Spinal cord (tissue), 9 donors: ENCODE measurements at regions not wholly inside any gene's neighbourhood (a gene's known extent, or its start where the extent isn't known, plus 50 kb on each side); places are given as distances from the start of the nearest gene placed in this dataset.

Source experiments
- DNase-seq, 6 donors: peaks; one replicate each; pipeline versions ENCODE4 v3.0.0 to v3.0.0-alpha.2; 2013 to 2015; ENCODE audit warnings: low spot score in 6 of 6, low read depth in 4 of 6
- H3K27ac ChIP-seq: one replicate; pipeline ENCODE4 v1.5.1; 2013; ENCODE audit warnings: low read depth, low read length, control low read depth
- H3K27me3 ChIP-seq: one replicate; pipeline ENCODE4 v1.6.1; 2013; ENCODE audit warnings: low read length; ENCODE audit not compliant: control insufficient read depth, insufficient read depth
- H3K36me3 ChIP-seq: one replicate; pipeline ENCODE4 v1.6.1; 2013; ENCODE audit warnings: low read length; ENCODE audit not compliant: control insufficient read depth, insufficient read depth
- H3K4me1 ChIP-seq: one replicate; pipeline ENCODE4 v1.6.1; 2013; ENCODE audit warnings: low read length; ENCODE audit not compliant: control insufficient read depth, insufficient read depth
- H3K4me3 ChIP-seq: one replicate; pipeline ENCODE4 v1.5.1; 2013; ENCODE audit warnings: low read depth, low read length, control low read depth
- H3K9me3 ChIP-seq: one replicate; pipeline ENCODE4 v1.6.1; 2013; ENCODE audit warnings: low read length; ENCODE audit not compliant: control insufficient read depth, insufficient read depth
- WGBS: methylation state at CpG from one replicate; pipeline ENCODE4 v1.1.5; 2013; ENCODE audit warnings: missing lambda C conversion rate; ENCODE audit not compliant: insufficient coverage; 5-methylcytosine and 5-hydroxymethylcytosine counted together
- donor health status: healthy.

- no CpG with 5 or more reads among the region's 2 CpGs for WGBS
- Histone ChIP-seq H3K4me3 (no peak overlapping the region), H3K36me3 (no peaks in the 10 kb centered on the region), H3K27ac (no peak overlapping the region), H3K4me1 (no peaks in the 10 kb centered on the region), H3K9me3 (no peaks in the 10 kb centered on the region), H3K27me3 (no peaks in the 10 kb centered on the region)
- DNase-seq: no peak
Measured at GRCh38 chr2:126480033-126480432, 175.9 kb upstream of the GYPC start.

- no peak overlapping the region for H3K27ac ChIP-seq
- no peaks in the 10 kb centered on the region for H3K27me3 ChIP-seq
- DNase-seq: no peak
- H3K4me3 ChIP-seq: no peak overlapping the region
- H3K4me1 ChIP-seq: no peaks in the 10 kb centered on the region
- WGBS: 92% methylated on average over 16 of the region's 19 CpGs
- no peaks in the 10 kb centered on the region for H3K36me3 ChIP-seq
- H3K9me3 ChIP-seq: no peaks in the 10 kb centered on the region
Measured at GRCh38 chr2:126482582-126483464, 173.1 kb upstream of the GYPC start.

GRCh38 chr2:126494593-126494992, 161.4 kb upstream of the GYPC start:
- no peak for DNase-seq
- Histone ChIP-seq H3K36me3 (no peaks in the 10 kb centered on the region), H3K27me3 (no peaks in the 10 kb centered on the region), H3K4me3 (no peak overlapping the region), H3K9me3 (peaks cover 1% of the 10 kb centered on the region), H3K27ac (no peak overlapping the region), H3K4me1 (no peaks in the 10 kb centered on the region)

DNA sequence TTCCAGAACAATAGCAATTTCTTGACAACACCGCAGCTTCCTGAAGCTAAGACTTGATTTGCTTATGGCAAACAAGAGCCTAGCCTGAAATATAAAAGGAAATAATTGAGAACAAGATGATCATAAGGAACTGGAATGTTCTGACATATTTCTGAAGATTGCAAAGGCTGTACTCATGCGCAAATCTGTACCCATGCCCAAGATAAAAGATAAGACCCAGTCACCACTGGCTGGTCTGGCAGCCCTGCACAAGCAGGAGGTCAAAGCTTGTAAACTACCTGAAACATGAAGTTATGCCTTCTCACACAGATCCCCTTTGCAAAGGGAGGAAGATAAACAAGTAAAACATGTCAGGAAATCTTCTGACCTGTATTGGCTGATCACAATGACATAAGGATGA, 160.8 kb upstream of the GYPC start:
- no peaks in the 10 kb centered on the region for H3K4me1 ChIP-seq
- no peak overlapping the region for H3K27ac ChIP-seq
- H3K4me3 ChIP-seq: no peak overlapping the region
- no peaks in the 10 kb centered on the region for H3K36me3 ChIP-seq
- peaks cover 1% of the 10 kb centered on the region for H3K9me3 ChIP-seq
- DNase-seq: no peak
- no peaks in the 10 kb centered on the region for H3K27me3 ChIP-seq
- 100% methylated on average over 1 of the region's 2 CpGs for WGBS

GRCh38 chr2:126496493-126496892, 159.5 kb upstream of the GYPC start:
- DNase-seq: no peak
- H3K9me3 ChIP-seq: peaks cover 1% of the 10 kb centered on the region
- no peak overlapping the region for H3K27ac ChIP-seq
- H3K36me3 ChIP-seq: no peaks in the 10 kb centered on the region
- H3K27me3 ChIP-seq: no peaks in the 10 kb centered on the region
- 93% methylated on average over 4 of the region's 5 CpGs for WGBS
- H3K4me3 ChIP-seq: no peak overlapping the region
- no peaks in the 10 kb centered on the region for H3K4me1 ChIP-seq

GRCh38 chr2:126503476-126503875, 152.5 kb upstream of the GYPC start:
- Histone ChIP-seq H3K9me3 (no peaks in the 10 kb centered on the region), H3K4me3 (no peak overlapping the region), H3K27ac (no peak overlapping the region), H3K36me3 (no peaks in the 10 kb centered on the region), H3K4me1 (no peaks in the 10 kb centered on the region), H3K27me3 (no peaks in the 10 kb centered on the region)
- no CpG with 5 or more reads among the region's 3 CpGs for WGBS
- no peak for DNase-seq

GRCh38 chr2:126504949-126505348, 151.0 kb upstream of the GYPC start:
- no peak for DNase-seq
- H3K27ac ChIP-seq: no peak overlapping the region
- no peaks in the 10 kb centered on the region for H3K4me1 ChIP-seq
- H3K27me3 ChIP-seq: no peaks in the 10 kb centered on the region
- no peaks in the 10 kb centered on the region for H3K9me3 ChIP-seq
- no peak overlapping the region for H3K4me3 ChIP-seq
- no CpG with 5 or more reads among the region's 1 CpG for WGBS
- H3K36me3 ChIP-seq: no peaks in the 10 kb centered on the region

GRCh38 chr2:126506786-126507185, 149.2 kb upstream of the GYPC start:
- Histone ChIP-seq H3K4me3 (no peak overlapping the region), H3K27me3 (no peaks in the 10 kb centered on the region), H3K9me3 (no peaks in the 10 kb centered on the region), H3K4me1 (no peaks in the 10 kb centered on the region), H3K27ac (no peak overlapping the region), H3K36me3 (no peaks in the 10 kb centered on the region)
- DNase-seq: no peak
- WGBS: 33% methylated on average over 1 of the region's 1 CpG

DNA sequence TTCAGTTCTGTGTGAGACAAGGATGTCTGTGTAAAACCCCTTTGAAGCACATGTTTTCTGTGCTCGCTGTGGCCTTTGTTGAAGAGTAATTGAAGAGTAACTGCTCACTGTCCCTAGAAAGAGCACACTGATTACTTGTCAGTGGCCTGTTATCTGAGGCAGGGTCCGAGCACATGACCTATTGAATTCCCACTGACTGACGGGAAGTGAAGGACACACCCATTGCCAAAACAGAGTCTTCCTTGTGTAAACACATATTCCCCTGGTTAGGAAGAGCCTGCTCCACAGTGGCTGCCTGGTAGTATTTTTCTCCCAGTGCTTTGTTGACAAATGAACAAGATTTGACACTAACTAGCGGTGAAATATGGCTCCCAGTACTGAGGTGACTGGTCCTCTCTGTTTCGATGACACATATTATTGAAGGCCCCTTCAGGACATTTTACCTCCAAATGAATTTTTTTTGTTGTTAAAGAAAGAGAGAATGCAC, 148.5 kb upstream of the GYPC start:
- H3K4me1 ChIP-seq: no peaks in the 10 kb centered on the region
- WGBS: 31% methylated on average over 4 of the region's 5 CpGs

DNA sequence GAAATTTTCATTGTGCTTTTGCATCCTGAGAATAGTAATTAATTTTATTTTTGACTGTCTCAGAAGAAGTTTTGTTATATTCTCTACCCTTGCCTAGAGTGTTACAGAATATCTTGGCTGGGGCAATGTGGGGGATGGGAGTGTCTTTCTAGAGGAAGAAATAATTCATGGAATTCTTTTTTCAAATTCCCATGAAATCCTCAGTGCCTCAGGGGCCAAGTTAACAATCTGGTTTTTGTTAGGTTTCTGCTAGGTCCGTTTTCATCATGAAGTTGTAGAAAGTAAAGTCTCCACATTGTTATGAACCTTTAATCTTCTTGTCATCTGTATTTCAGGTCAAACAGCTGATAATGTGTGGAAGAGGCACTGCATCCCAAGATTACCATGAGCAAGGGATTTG, 145.6 kb upstream of the GYPC start:
- no peaks in the 10 kb centered on the region for H3K36me3 ChIP-seq
- WGBS: no CpG with 5 or more reads among the region's 1 CpG
- no peaks in the 10 kb centered on the region for H3K9me3 ChIP-seq
- no peaks in the 10 kb centered on the region for H3K4me1 ChIP-seq
- no peaks in the 10 kb centered on the region for H3K27me3 ChIP-seq
- H3K27ac ChIP-seq: no peak overlapping the region
- no peak overlapping the region for H3K4me3 ChIP-seq
- DNase-seq: no peak

More for the DNA sequence above, 148.5 kb upstream of the GYPC start:
- Histone ChIP-seq H3K4me3 (no peak overlapping the region), H3K27ac (no peak overlapping the region), H3K36me3 (no peaks in the 10 kb centered on the region), H3K9me3 (no peaks in the 10 kb centered on the region), H3K27me3 (no peaks in the 10 kb centered on the region)
- peak in 2 of 6 donors; percentile 31 to 35 for DNase-seq
